ENCODE measurements at regions not wholly inside any gene's neighbourhood (a gene's known extent, or its start where the extent isn't known, plus 50 kb on each side); places are given as distances from the start of the nearest gene placed in this dataset.

DNA sequence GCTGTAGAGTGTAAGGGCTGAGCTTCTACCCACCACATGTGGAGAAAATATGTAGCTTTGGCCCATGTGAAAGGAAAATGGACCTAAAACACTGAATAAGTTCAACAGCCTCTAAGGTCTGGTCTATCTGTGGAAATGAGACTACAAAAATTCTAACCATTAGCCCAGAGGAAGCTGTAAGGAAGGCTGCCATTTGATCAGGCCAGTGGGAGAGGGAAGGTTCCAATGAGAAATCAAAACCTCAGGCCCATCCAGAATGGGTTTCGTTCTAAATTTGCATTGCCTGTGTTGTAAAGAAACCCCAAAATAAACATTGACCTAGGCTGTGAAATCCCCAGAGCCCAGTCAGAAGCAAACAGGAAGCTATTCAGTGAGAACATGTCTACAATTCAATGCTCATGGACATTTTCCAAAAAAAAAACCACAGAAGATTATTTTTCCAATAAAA, 320.4 kb upstream of the SLC7A11 start:
- DNase-seq (ENCODE audit: low read depth): no peak

DNA sequence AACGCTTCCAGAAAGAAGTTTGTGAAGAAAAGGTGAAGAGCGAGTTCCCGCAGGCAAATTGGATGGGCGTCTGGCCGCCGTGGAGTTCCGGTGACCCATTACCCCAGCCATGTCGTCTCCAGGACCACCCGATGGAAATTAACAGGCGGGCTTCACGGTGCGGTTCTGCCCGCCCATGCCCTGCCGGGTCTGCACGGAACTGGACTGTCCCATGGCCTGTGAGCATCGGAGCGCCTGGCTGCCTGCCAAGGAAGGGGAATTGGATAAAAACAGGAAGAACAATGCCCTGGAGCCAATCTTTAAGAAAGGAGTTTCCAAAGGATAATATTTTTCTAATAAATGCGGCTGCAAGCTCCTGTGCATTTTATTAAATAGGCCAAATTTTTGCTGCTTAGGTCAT, 319.8 kb upstream of the SLC7A11 start:
- DNase-seq (ENCODE audit: low read depth): no peak

DNA sequence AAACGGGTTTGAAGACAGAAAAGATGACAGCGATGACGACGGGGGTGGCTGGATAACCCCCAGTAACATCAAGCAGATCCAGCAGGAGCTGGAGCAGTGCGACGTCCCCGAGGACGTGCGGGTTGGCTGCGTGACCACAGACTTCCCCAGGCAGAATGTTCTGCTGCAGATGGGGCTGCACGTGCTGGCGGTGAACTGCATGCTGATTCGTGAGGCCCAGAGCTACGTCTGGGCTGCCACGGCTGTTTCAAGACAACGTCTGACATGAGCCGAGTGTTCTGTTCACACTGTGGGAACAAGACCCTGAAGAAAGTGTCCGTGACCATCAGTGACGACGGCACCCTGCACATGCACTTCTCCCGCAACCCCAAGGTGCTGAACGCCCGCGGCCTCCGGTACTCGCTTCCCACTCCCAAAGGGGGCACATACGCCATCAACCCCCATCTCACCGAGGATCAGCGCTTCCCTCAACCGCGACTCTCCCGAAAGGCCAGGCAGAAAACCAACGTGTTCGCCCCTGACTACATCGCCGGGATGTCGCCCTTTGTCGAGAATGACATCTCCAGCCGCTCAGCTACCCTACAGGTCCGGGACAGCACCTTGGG, 319.2 kb upstream of the SLC7A11 start:
- no peak for DNase-seq (ENCODE audit: low read depth)

DNA sequence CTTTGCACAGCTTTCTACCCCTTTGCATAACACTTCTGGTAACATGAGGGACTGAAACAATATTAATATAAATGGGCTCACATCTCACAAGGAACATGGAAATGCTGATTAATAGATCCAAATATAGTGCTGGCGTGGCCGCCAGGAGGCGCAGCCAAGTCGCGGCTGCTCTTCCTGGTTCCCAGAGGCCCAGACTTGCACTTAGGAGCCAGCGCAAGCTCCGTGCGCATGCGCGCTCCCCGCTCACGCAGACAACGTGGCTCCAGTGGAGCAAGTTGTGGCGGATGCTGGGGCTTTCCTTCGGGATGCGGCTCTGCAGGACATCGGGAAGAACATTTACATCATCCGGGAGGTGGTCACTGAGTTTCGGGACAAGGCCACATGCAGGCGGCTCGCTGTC, 318.3 kb upstream of the SLC7A11 start:
- DNase-seq (ENCODE audit: low read depth): no peak

DNA sequence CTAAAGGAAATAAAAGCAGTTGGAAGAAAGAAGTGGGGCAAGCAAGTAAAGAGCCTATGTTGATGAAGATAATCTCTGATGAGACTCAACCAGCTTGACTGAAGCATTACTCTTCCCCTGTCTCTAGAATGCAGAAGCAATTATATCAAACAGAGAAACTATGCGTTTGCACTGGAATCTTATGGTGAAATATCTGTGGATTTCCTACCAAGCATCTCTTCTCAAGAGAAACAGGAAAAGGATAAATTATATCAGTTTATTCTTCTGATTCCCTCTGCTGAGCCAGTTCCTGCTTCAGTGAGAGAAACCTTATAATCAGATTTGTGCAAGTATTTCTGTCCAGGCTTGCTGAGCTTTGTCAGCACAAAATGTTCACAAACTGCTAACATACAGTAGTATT, 316.7 kb upstream of the SLC7A11 start:
- no peak for DNase-seq (ENCODE audit: low read depth)

DNA sequence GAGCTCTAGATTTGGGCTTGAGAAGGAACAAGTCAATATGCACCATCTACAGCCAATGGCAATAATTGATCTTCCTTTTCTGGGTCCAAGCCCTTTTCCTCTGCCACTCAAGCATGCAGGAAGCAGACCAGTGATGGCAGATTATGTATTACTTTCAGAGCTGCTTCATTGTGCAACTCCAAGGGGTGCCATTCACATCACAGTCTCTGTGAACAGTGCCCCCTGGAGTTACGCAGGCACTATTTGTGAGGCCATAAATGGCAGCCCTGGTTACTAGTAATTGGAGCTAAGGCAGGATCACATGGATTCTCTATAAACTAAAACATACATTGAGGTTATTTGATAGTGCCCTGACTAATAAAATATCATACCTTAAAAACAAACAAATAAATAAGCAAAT, 313.4 kb upstream of the SLC7A11 start:
- no peak for DNase-seq (ENCODE audit: low read depth)

DNA sequence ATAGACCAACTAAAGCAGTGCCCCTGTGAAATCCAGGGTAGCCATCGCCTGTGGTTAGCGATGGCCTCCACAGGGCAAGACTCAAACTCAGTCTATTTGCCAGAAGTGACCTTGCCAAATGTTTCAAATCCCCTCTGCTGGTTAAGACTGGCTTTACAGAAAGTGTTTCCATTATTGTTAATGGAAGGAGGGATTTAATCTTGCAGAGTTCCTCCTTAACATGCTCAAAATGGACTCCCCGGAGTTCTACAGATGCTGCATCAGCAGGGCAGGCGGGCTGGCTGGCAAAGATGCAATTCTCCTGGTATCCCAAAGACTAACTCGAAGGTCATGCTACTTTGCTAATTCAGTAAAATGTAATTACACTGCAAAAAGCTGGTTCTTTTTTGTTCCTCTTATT, 313.0 kb upstream of the SLC7A11 start:
- no peak for DNase-seq (ENCODE audit: low read depth)

DNA sequence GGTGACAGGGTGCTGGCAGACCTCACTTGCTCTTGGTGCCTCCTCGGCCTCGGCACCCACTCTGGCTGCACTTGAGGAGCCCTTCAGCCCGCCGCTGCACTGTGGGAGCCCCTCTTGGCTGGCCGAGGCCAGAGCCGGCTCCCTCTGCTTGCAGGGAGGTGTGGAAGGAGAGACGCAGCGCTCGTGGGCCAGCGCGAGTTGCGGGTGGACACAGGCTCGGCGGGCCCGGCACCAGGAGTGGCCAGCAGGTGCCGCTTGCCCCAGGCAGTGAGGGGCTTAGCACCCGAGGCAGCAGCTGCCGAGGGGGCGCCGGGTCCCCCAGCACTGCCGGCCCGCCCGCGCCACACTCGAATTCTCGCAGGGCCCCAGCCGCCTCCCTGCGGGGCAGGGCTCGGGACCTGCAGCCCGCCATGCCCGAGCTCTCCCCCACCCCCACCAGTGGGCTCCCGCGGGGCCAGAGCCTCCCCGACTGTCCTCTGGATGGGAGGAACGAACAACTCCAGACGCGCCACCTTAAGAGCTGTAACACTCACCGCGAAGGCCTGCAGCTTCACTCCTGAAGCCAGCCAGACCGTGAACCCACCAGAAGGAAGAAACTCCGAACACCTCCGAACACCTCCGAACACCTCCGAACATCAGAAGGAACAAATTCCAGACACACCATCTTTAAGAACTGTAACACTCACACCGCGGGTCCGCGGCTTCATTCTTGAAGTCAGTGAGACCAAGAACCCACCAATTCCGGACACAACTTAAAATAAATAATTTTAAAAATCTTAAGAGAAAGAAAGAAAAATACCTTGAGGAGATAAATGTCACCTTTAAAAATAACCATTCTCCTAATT, 311.1 kb upstream of the SLC7A11 start:
- DNase-seq (ENCODE audit: low read depth): no peak

DNA sequence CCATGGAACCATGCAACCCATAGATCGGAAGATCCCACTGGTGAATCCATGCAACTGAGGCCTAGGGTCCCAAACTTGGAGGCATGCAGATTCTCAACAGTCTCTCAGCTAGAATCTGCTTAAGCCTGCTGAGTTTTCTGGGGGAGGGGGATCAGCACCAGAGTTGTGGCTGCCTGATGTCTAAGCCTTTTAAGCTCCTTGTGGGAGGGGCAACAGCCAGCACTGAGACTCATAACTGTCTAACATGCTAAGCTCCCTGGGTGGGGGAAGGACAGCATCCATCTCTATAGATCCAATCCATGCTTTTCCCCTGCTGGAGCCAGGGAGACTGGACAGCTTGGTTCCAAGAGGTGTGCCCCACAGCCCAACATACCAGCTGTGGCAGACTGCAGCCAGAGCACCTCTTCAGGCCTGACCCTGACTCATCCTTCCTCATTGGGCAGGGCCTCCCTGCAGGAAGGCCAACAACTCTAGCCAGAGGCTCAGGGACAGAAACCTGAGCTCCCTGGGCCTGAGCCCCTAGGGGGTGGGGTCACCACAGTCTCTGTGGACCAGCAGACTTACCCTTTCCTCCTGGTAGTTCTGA, 300.1 kb upstream of the SLC7A11 start:
- DNase-seq (ENCODE audit: low read depth): no peak

DNA sequence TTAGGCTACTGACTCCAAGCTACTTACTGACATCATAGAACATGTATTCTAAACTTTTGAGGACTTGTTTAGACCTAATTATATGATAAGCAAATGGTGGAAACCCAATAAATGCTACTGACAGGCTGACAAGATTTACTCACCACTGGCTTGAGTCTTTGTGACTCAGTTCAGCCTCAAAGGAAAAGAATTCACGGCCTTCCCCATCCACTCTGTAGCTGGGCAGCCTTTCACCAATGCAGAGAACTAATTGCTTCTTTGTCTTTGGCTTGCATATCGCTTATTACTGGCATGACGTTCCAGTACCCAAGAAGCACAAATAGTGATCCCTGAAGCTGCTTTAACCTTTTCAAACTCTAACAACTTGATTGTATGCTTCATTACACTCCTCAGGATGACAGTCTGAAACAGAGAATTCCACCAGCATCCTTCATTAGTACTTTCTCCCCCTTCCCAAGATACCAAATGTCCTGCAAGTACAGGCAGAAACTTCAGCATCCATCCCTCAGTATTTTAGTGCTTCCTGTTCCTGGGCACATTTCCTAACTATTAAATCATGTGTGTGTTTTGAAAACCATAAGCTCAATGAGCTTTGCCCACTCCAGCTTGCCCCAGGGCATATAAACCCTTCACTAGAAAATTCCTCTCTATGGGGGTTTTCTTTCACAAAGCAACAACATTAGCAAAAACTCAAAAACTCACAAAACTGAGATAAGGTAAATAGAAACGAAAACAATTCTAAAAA, 298.1 kb upstream of the SLC7A11 start:
- no peak for DNase-seq (ENCODE audit: low read depth)

DNA sequence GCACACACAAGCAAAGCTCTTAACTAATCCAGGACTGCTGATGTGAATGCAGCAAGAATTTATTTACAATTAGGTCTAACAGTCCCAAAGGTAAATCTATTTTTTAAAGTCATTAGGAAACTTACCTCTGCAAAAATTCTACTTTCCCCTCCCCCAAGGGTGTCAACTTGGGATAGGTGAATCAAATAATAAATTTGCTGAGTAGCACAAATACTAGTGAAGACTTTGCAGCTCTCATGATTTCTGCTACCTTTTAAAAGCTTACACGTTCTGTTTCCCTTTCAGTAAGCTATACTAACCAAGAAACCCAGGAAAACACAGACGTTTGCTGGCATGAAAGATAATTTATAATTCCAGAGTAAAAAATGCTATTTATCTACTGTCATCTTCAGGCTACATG, 296.6 kb upstream of the SLC7A11 start:
- no peak for DNase-seq (ENCODE audit: low read depth)

DNA sequence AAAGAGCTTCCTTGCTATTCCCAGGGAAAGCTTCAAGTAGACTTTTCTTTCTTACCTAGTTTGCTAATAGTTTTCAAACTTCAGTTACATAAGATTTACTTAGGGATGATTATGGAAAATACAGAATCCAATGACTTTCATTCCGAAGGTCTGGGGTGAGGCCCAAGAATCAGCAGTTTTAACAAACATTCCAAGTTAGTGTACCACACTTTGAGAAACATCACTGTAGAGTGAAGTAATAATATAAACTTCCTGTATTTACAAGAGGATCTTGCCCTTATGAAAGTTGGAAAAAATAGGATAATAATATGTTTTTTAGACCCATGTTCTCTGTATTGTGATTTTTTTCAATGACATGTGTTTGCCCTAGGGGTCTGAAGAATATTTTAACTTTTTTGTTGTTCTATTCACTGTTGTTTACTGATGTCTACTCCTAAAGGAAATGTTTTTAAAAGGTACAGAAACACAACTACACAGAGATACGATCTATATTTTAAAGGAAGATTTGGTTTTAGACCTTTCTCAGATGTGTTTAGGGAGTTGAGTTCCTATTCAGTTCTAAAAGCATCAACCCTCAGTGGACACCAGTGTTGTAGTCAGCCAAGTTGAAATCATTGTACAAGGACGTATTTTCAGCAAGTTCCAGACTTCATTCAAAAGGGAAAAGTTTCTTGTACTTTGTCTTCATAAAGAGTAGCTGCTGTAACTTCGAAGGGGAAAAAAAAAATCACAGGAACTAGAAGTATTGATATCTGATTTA, 295.8 kb upstream of the SLC7A11 start:
- DNase-seq (ENCODE audit: low read depth): no peak

DNA sequence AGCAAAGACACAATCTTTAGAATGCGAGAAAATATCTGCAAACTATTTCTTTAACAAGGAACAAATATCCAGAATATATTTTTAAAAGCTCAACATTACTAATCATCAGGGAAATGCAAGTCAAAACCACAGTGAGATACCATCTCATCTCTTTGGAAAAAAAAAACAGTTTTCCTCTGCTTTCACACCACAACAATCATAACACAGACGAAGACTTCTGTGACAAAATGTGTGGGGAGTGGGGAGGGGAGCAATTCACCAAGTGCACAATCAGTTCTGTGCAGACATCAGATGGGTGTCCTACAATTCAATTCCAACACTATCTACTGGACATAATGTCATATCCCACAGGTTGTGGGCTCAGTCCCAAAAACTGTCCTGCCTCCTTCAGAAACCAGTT, 293.2 kb upstream of the SLC7A11 start:
- no peak for DNase-seq (ENCODE audit: low read depth)

DNA sequence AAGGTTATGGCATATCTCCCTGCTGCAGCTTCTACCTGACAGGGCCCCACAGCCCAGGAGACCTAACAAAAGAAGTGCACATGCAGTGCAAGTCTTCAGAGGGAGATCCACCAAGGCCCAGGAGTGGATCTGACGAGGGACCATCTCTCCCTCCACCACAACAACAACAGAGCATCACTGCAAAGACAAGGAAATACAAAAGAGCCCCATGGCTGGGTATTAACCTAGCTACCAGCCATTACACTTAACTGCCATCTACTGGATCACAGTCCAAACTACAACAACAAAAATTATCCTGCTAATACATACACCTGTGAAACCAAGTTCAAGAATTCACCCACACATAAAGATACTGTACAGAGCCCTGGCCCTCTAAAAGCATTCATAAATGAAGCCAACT, 280.2 kb upstream of the SLC7A11 start:
- DNase-seq (ENCODE audit: low read depth): no peak

DNA sequence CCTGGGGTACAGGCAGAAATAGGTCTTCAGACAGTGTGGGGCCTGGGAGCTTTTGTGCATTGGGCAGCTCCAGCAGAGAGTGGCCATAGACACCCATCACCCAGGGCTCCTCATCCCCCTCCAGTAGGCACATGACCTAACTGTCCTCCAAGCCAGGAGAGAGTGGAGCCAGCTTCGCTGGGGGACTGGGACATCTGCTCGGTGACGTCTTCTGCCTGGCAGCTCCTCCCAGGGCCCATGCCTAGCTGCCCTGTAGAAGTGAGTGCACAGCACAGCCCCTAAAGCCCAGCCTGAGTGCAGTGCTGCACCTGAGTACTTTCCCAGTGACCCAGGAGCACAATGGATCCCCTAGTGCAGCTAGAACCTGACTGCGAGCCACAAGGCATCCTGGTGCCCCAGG, 279.7 kb upstream of the SLC7A11 start:
- DNase-seq (ENCODE audit: low read depth): no peak

DNA sequence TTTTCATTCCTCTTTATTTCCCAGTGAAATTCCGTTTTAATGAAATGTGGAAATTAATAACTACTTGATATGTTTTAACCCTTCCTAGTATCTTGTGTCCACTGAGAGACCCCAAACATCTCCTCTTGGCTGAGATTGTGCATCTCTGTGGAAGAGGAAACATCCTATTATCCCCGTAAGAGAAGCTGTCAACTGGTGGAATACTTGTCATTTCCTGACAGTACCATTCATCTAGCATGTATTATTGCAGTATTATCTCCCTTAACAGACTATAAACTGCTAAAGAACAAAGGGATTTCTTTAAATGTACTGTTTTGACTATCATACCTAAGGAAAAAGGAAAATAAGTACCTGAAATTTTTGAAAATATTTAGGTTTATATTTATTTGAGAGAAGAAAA, 277.3 kb upstream of the SLC7A11 start:
- no peak for DNase-seq (ENCODE audit: low read depth)

DNA sequence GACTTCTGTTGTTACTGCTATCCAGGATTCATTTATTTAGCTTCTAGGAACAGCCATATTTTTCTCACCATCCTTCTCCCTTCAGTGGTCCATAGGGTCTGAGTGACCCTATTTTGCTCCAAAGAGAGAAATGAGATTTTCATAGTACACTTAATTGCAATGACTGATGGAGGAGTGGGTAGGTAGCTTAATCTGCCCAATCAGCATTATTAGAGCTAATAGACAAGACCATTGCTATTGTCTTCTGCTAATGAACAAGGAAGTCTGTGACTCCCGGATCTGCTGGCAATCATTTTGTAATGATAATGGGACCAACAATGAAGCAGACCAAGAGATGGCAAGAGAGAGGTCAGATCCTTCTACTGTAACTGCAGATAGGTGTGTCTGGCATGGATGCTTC, 271.4 kb upstream of the SLC7A11 start:
- no peak for DNase-seq (ENCODE audit: low read depth)

DNA sequence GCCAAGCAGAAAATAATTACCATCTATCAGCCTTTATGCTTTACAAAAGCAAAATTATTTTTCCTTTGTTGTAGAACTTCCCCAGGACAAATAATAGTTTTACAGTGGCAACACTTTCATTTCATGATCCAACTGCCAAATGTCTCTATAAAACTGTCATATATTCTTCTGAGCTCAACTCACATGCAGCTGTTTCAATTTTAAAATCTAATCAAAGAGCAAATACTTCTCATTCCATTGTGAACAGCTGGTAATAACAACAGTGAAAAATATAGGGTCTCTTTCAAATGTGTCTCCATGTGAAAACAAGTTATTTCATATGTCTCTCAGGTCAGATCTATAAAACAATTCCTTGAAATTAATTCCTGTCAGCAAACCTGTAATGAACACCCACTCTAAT, 270.6 kb upstream of the SLC7A11 start:
- no peak for DNase-seq (ENCODE audit: low read depth)

DNA sequence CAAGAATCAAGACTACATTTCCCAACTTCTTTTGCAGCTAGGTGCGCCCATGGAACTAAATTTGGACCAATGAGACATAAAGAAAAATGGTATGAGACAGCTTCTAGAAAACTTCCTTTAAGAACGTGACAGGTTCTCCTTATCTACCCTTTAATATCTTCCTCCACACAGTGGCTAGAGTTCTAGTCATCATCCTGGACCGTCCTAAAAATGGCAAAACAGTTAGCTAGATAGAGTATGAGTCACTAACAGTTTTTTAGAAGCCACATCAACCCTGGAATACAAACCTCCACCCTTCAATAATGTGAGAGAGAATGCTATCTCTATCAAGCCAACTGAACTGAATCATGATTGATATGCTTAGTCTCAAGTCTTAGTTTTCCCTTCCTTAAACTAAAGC, 267.9 kb upstream of the SLC7A11 start:
- DNase-seq (ENCODE audit: low read depth): no peak

DNA sequence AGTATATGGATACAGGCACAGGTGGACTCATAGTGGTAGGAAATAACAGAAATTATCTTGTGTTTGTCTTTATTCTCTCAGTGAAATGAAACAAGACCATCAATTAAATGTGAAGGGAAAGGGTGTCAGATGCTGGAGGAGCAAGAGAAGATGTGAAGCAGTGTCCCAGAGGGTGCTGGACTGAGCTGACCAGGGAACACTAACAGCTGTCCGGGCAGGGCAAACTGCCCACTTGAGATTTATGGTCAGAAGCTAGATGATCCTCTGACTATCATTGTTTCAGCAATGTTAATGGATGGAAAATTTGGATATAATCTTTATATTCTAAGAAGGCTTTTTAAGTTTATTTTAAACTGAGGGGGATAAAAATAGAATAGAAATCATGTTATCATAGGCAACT, 267.2 kb upstream of the SLC7A11 start:
- DNase-seq (ENCODE audit: low read depth): no peak

DNA sequence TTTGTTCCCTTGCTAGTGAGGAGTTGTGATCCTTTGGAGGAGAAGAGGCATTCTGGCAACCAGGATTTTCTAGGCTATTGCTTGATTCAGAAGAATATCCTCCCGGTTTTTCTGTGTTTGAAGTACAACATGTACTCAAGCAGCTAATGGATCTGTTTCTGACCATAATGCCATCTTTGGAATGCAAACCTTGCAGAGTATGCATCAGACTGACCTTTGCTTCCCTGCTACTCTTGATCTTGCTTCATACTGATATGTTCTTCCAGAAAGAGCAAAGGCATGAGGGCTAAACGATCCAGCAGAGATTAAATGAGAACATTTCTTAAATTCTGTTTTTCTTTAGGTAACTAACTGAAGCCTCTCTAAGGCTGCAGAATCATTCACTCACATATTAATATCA, 265.4 kb upstream of the SLC7A11 start:
- DNase-seq (ENCODE audit: low read depth): no peak

DNA sequence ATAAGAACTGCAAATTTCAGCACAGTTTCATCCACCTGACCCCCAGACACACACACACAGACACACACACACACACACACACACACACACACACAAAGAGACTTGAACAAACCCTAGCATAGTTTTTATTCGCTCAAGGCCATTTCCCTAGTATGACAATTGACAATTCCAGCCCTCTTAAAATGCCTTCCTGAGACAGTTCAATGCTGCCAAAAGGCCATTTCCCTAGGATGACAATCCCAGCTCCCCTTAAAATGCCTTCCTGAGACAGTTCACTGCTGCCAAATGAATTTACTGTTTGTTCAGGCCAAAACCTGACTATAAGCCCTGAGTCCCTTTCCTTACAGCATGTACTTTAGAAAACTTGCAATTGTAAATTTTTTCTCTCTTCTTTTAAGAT, 259.5 kb upstream of the SLC7A11 start:
- DNase-seq (ENCODE audit: low read depth): no peak

Measured in activated T-cell treated with anti-CD3 and anti-CD28 coated beads for 24 hours (primary cell).